HepG2 (cell line): ENCODE measurements at regions not wholly inside any gene's neighbourhood (a gene's known extent, or its start where the extent isn't known, plus 50 kb on each side); places are given as distances from the start of the nearest gene placed in this dataset.

ENCODE experiments used
- ATAC-seq: fragments of 200-7000 bp; cut with Tn5 transposase; 3 replicates; pipeline ENCODE4 v1.9.1; 2020; ENCODE audit warnings: mild to moderate bottlenecking, moderate library complexity
- BruUV-seq: library from RNA; stranded (reverse); fragments of 400-500 nt; replicated peaks from 2 replicates; lab custom pipeline; 2021; lab: Mats Ljungman, UMichigan
- CTCF ChIA-PET: fragments of 300-600 bp; formaldehyde crosslinking; extraction: SDS; loops from one replicate; lab custom pipeline; 2021; ENCODE audit warnings: low total read pairs, inconsistent platforms, low intra/inter-chr PET ratio; lab: Yijun Ruan, JAX
- POLR2A ChIA-PET: fragments of 350-600 bp; sonication (Branson Sonifier 250); formaldehyde crosslinking; loops from one replicate; lab custom pipeline; 2020; ENCODE audit warnings: antibody characterized with exemption, inconsistent platforms; lab: Yijun Ruan, JAX
- DNase-seq: peaks from one replicate; pipeline ENCODE4 v3.0.0-alpha.2; 2015; ENCODE audit warnings: low spot score
- FAIRE-seq: peaks from 3 replicates; lab custom pipeline; 2011; peaks lifted over from hg19 to GRCh38; lab: Jason Lieb, UNC
- H2AFZ ChIP-seq: one replicate; pipeline ENCODE4 v1.6.1; 2011; ENCODE audit warnings: low read length, inconsistent platforms
- H3K27ac ChIP-seq: fragments of 300-600 bp; 3 replicates; pipeline ENCODE4 v1.8.0; 2011; ENCODE audit warnings: mixed run types, mild to moderate bottlenecking, mixed read lengths, low read length, inconsistent platforms; ENCODE audit not compliant: insufficient read depth; ENCODE audit errors: extremely low read length
- H3K27me3 ChIP-seq, 2 experiments: fragments of 200-600 bp in 1 of 2; 2 replicates in 1 of 2; 3 replicates in 1 of 2; pipeline versions ENCODE4 v1.6.0 to v1.8.0; 2011; ENCODE audit warnings: low read length in 2 of 2, mild to moderate bottlenecking in 2 of 2, moderate library complexity in 2 of 2, inconsistent platforms in 1 of 2; ENCODE audit not compliant: insufficient read depth in 2 of 2, control insufficient read depth in 1 of 2
- H3K36me3 ChIP-seq, 2 experiments: fragments of 200-600 bp in 1 of 2; replicated peaks in 1 of 2; 2 replicates in 1 of 2; 3 replicates in 1 of 2; pipeline versions ENCODE4 v1.5.1 to v1.8.0; 2011; ENCODE audit warnings: low read length in 2 of 2, inconsistent platforms in 1 of 2; ENCODE audit not compliant: insufficient read depth in 2 of 2, control insufficient read depth in 1 of 2
- H3K4me1 ChIP-seq: 2 replicates; pipeline ENCODE4 v1.5.1; 2012; ENCODE audit warnings: low read length, inconsistent platforms; ENCODE audit not compliant: insufficient read depth
- H3K4me2 ChIP-seq: 2 replicates; pipeline ENCODE4 v1.6.0; 2011; ENCODE audit warnings: low read depth, low read length, inconsistent platforms
- H3K4me3 ChIP-seq, 3 experiments: fragments of 200-600 bp in 1 of 3; sonication (generic), shearing (Covaris generic) in 1 of 3; replicated peaks in 1 of 3; 2 replicates each; pipeline ENCODE4 v1.5.1; 2011 to 2016; ENCODE audit warnings: low read length in 3 of 3, inconsistent platforms in 2 of 3, low read depth in 2 of 3, mild to moderate bottlenecking in 2 of 3, control low read depth in 1 of 3, mixed read lengths in 1 of 3; ENCODE audit not compliant: insufficient read depth in 1 of 3
- H3K79me2 ChIP-seq: one replicate; pipeline ENCODE4 v1.6.1; 2011; ENCODE audit warnings: low read length, inconsistent platforms; ENCODE audit not compliant: insufficient read depth
- H3K9ac ChIP-seq: 2 replicates; pipeline ENCODE4 v1.6.0; 2011; ENCODE audit warnings: mild to moderate bottlenecking, low read depth, low read length, inconsistent platforms; ENCODE audit not compliant: insufficient read depth
- H3K9me3 ChIP-seq: 2 replicates; pipeline ENCODE4 v1.5.1; 2012; ENCODE audit warnings: mild to moderate bottlenecking, low read length
- H4K20me1 ChIP-seq: 2 replicates; pipeline ENCODE4 v1.6.0; 2011; ENCODE audit warnings: inconsistent platforms, mild to moderate bottlenecking, low read length, moderate library complexity; ENCODE audit not compliant: insufficient read depth
- ARID5B ChIP-seq: IDR thresholded peaks from 2 replicates; pipeline ENCODE4 v1.4.0; 2020; ENCODE audit warnings: mild to moderate bottlenecking, missing genetic modification reagents
- GATAD2A ChIP-seq: IDR thresholded peaks from 2 replicates; pipeline ENCODE4 v1.6.1; 2016
- GPBP1L1 ChIP-seq: sonication (generic); formaldehyde crosslinking; IDR thresholded peaks from 2 replicates; pipeline ENCODE4 v1.5.0; 2020; ENCODE audit warnings: mild to moderate bottlenecking, missing genetic modification reagents
- HMG20A ChIP-seq: IDR thresholded peaks from 2 replicates; pipeline ENCODE4 v1.6.1; 2016; ENCODE audit warnings: borderline replicate concordance
- HNF4A ChIP-seq: sonication (generic); formaldehyde crosslinking; IDR thresholded peaks from 2 replicates; pipeline ENCODE4 v1.4.0; 2020; ENCODE audit warnings: missing genetic modification reagents
- MAX ChIP-seq: IDR thresholded peaks from 2 replicates; pipeline ENCODE4 v1.6.1; 2012; ENCODE audit warnings: inconsistent platforms
- PAXIP1 ChIP-seq: sonication (generic); formaldehyde crosslinking; conservative IDR thresholded peaks from 2 replicates; pipeline ENCODE4 v1.4.0; 2020; ENCODE audit warnings: mild to moderate bottlenecking, missing genetic modification reagents, moderate library complexity
- SOX13 ChIP-seq, 3 experiments: fragments of 450-650 bp in 1 of 3; sonication (generic) in 1 of 3; formaldehyde crosslinking in 1 of 3; IDR thresholded peaks in 2 of 3; conservative IDR thresholded peaks in 1 of 3; 2 replicates each; pipeline versions ENCODE4 v1.5.0 to v1.6.1; 2016 to 2020; ENCODE audit warnings: antibody characterized with exemption in 1 of 3, mild to moderate bottlenecking in 1 of 3, missing compliant biosample characterization in 1 of 3, missing genetic modification reagents in 1 of 3, moderate library complexity in 1 of 3
- ZBTB20 ChIP-seq: sonication (generic); formaldehyde crosslinking; IDR thresholded peaks from 2 replicates; pipeline ENCODE4 v1.8.1; 2023; ENCODE audit warnings: missing genetic modification reagents, low read depth, mild to moderate bottlenecking, borderline replicate concordance
- ZBTB43 ChIP-seq: sonication (generic); formaldehyde crosslinking; conservative IDR thresholded peaks from 2 replicates; pipeline ENCODE4 v1.4.0; 2020; ENCODE audit warnings: missing genetic modification reagents
- ZFP41 ChIP-seq: sonication (generic); formaldehyde crosslinking; IDR thresholded peaks from 2 replicates; pipeline ENCODE4 v1.4.0; 2020; ENCODE audit warnings: mild to moderate bottlenecking, missing genetic modification reagents, borderline replicate concordance
- ZNF367 ChIP-seq: sonication (generic); formaldehyde crosslinking; IDR thresholded peaks from 2 replicates; pipeline ENCODE4 v1.4.0; 2020; ENCODE audit warnings: missing genetic modification reagents, borderline replicate concordance
- WGBS: methylation state at CpG from one replicate; pipeline ENCODE4 v1.1.6; 2017; ENCODE audit warnings: low lambda C conversion rate; 5-methylcytosine and 5-hydroxymethylcytosine counted together
- in situ Hi-C: cut with HindIII; loops from 2 replicates; pipeline ENCODE4 v1.10.0; 2017; ENCODE audit warnings: low pct_unique_long_range_greater_than_20kb; ENCODE audit not compliant: extremely low pct_ligation_motif_present
- intact Hi-C: fragments of 100-400 bp; cut with micrococcal nuclease; formaldehyde crosslinking; loops from one replicate; pipeline ENCODE4 v1.10.0; 2022; ENCODE audit not compliant: unreplicated experiment

GRCh38 chr6:155561257-155561965 lies 105.8 kb upstream of the NOX3 start:
- no peak for FAIRE-seq
- ChIA-PET POLR2A (interaction anchor here (0.8 to 1.3 kb wide), 4 partner anchors 68 to 247 kb away, joined by 3 to 5 read pairs (median 3); no protein-coding TSS in a partner anchor), CTCF (no interaction called here)
- Histone ChIP-seq H3K27ac (no peak overlapping the region), H3K4me3 (peak overlapping the region in 2 of 3 experiments; percentile 11 to 14; a peak in 2 of 6 replicates), H3K27me3 (no peaks in the 10 kb centered on the region), H3K79me2 (no peaks in the 10 kb centered on the region), H4K20me1 (no peaks in the 10 kb centered on the region), H3K36me3 (no peaks in the 10 kb centered on the region), H3K4me1 (peaks cover 16% of the 10 kb centered on the region), H3K9ac (no peak overlapping the region), H2AFZ (no peak overlapping the region), H3K9me3 (no peaks in the 10 kb centered on the region), H3K4me2 (peak overlapping the region; percentile 38; the same call in 1 of the 2 replicates)
- no TSS peak for BruUV-seq
- WGBS: 6% methylated on average over 1 of the region's 1 CpG
- in situ Hi-C loops: no loop called here
- intact Hi-C loops: no loop called here
- peak; percentile 68 for ATAC-seq
- DNase-seq: peak; percentile 58
- peak; percentile 69 for TF ChIP-seq HNF4A (CRISPR knock-in tag)
- no peak for TF ChIP-seq ZFP41 (CRISPR knock-in tag)
- TF ChIP-seq ZBTB20: no peak
- 0 out of 2 replicates have a peak, but pooled peaks have one; percentile 25 for TF ChIP-seq ZBTB43
- no peak for TF ChIP-seq ZNF367 (CRISPR knock-in tag)
- peak; percentile 56 for TF ChIP-seq ARID5B (CRISPR knock-in tag)
- 0 out of 2 replicates have a peak, but pooled peaks have one; percentile 21 for TF ChIP-seq MAX
- no peak for TF ChIP-seq SOX13 (IDR thresholded peaks at IDR 0.05)
- peak in 1 of 2 experiments; percentile 13; a peak in 1 of 4 replicates for TF ChIP-seq SOX13 (CRISPR knock-in tag; conservative IDR thresholded peaks at IDR 0.05 in 1 of 2, IDR thresholded peaks at IDR 0.05 in 1 of 2)
- peak; percentile 52 for TF ChIP-seq PAXIP1
- TF ChIP-seq GATAD2A (CRISPR knock-in tag): peak; percentile 33; the same call in 1 of the 2 replicates
- TF ChIP-seq GPBP1L1 (CRISPR knock-in tag): no peak
- TF ChIP-seq HMG20A: peak; percentile 11; the same call in 1 of the 2 replicates
